ENCODE measurements at regions not wholly inside any gene's neighbourhood (a gene's known extent, or its start where the extent isn't known, plus 50 kb on each side); places are given as distances from the start of the nearest gene placed in this dataset.

GRCh38 chr18:56521263-56521662, 117.1 kb downstream of the TXNL1 start:
- BruUV-seq (replicated peaks), result no TSS peak
- Histone ChIP-seq H3K27ac (ENCODE audit: low read length) (no peak overlapping the region), H3K4me3 (ENCODE audit: low read depth in 2 of 2, low read length in 2 of 2) (no peak overlapping the region), H3K36me3 (ENCODE audit: control insufficient read depth, insufficient read depth, low read length) (no peaks in the 10 kb centered on the region), H3K9me3 (ENCODE audit: control insufficient read depth, insufficient read depth, low read depth, low read length) (no peaks in the 10 kb centered on the region), H3K27me3 (ENCODE audit: control insufficient read depth, insufficient read depth, low read length) (no peaks in the 10 kb centered on the region), H3K4me1 (ENCODE audit: control insufficient read depth, insufficient read depth, low read length) (no peaks in the 10 kb centered on the region)
- POLR2A ChIA-PET, result no interaction called here
- no peak for DNase-seq (ENCODE audit: low read depth, low spot score)
- CTCF ChIA-PET, result no interaction called here
- intact Hi-C loops (cut with micrococcal nuclease; ENCODE audit: unreplicated experiment), result no loop called here
- no peak for ATAC-seq
- TF ChIP-seq REST (IDR thresholded peaks at IDR 0.05; ENCODE audit: insufficient read depth in 1 of 2, low read depth in 2 of 2, low read length in 1 of 2), result no peak
- TF ChIP-seq SIN3A (IDR thresholded peaks at IDR 0.05; ENCODE audit: borderline replicate concordance, insufficient read depth, low read depth, low read length), result no peak
- no peak for TF ChIP-seq TCF7L2 (IDR thresholded peaks at IDR 0.05; ENCODE audit: low read depth, low read length)
- no peak for TF ChIP-seq POLR2AphosphoS5 (IDR thresholded peaks at IDR 0.05; ENCODE audit: low read depth, low read length)
- TF ChIP-seq CTCF (IDR thresholded peaks at IDR 0.05), result no peak
- in situ Hi-C loops (cut with HindIII; ENCODE audit: low pct_unique_long_range_greater_than_20kb, low sequenced_read_pairs), result no loop called here

- H3K27me3 ChIP-seq (ENCODE audit: control insufficient read depth, insufficient read depth, low read length), result no peaks in the 10 kb centered on the region
- H3K36me3 ChIP-seq (ENCODE audit: control insufficient read depth, insufficient read depth, low read length), result no peaks in the 10 kb centered on the region
- POLR2A ChIA-PET, result no interaction called here
- no TSS peak for BruUV-seq (replicated peaks)
- H3K4me1 ChIP-seq (ENCODE audit: control insufficient read depth, insufficient read depth, low read length), result no peaks in the 10 kb centered on the region
- no peaks in the 10 kb centered on the region for H3K9me3 ChIP-seq (ENCODE audit: control insufficient read depth, insufficient read depth, low read depth, low read length)
- CTCF ChIA-PET, result no interaction called here
- in situ Hi-C loops (cut with HindIII; ENCODE audit: low pct_unique_long_range_greater_than_20kb, low sequenced_read_pairs), result no loop called here
- no peak overlapping the region for H3K4me3 ChIP-seq (ENCODE audit: low read depth in 2 of 2, low read length in 2 of 2)
- no peak for ATAC-seq
- intact Hi-C loops (cut with micrococcal nuclease; ENCODE audit: unreplicated experiment), result no loop called here
- H3K27ac ChIP-seq (ENCODE audit: low read length), result no peak overlapping the region
- DNase-seq (ENCODE audit: low read depth, low spot score), result no peak
- TF ChIP-seq SIN3A (IDR thresholded peaks at IDR 0.05; ENCODE audit: borderline replicate concordance, insufficient read depth, low read depth, low read length) (no peak), POLR2AphosphoS5 (IDR thresholded peaks at IDR 0.05; ENCODE audit: low read depth, low read length) (no peak)
Observed at GRCh38 chr18:56517761-56518160, 120.6 kb downstream of the TXNL1 start.

GRCh38 chr18:56517196-56517595, 121.2 kb downstream of the TXNL1 start:
- no TSS peak for BruUV-seq (replicated peaks)
- no peak for DNase-seq (ENCODE audit: low read depth, low spot score)
- no peak for ATAC-seq
- Histone ChIP-seq H3K4me1 (ENCODE audit: control insufficient read depth, insufficient read depth, low read length) (no peaks in the 10 kb centered on the region), H3K4me3 (ENCODE audit: low read depth in 2 of 2, low read length in 2 of 2) (no peak overlapping the region), H3K36me3 (ENCODE audit: control insufficient read depth, insufficient read depth, low read length) (no peaks in the 10 kb centered on the region), H3K27ac (ENCODE audit: low read length) (no peak overlapping the region), H3K9me3 (ENCODE audit: control insufficient read depth, insufficient read depth, low read depth, low read length) (no peaks in the 10 kb centered on the region), H3K27me3 (ENCODE audit: control insufficient read depth, insufficient read depth, low read length) (no peaks in the 10 kb centered on the region)
- no peak for TF ChIP-seq REST (IDR thresholded peaks at IDR 0.05; ENCODE audit: insufficient read depth in 1 of 2, low read depth in 2 of 2, low read length in 1 of 2)
- no peak for TF ChIP-seq POLR2AphosphoS5 (IDR thresholded peaks at IDR 0.05; ENCODE audit: low read depth, low read length)
- TF ChIP-seq TCF7L2 (IDR thresholded peaks at IDR 0.05; ENCODE audit: low read depth, low read length), result no peak
- no peak for TF ChIP-seq CTCF (IDR thresholded peaks at IDR 0.05)
- no peak for TF ChIP-seq SIN3A (IDR thresholded peaks at IDR 0.05; ENCODE audit: borderline replicate concordance, insufficient read depth, low read depth, low read length)
- in situ Hi-C loops (cut with HindIII; ENCODE audit: low pct_unique_long_range_greater_than_20kb, low sequenced_read_pairs) (no loop called here), intact Hi-C loops (cut with micrococcal nuclease; ENCODE audit: unreplicated experiment) (no loop called here)
- POLR2A ChIA-PET, result no interaction called here
- CTCF ChIA-PET, result no interaction called here

All from Panc1 (cell line).